ENCODE measurements at regions not wholly inside any gene's neighbourhood (a gene's known extent, or its start where the extent isn't known, plus 50 kb on each side); places are given as distances from the start of the nearest gene placed in this dataset.

GRCh38 chr4:4687935-4688727 lies 146.3 kb upstream of the STX18 start:
- TF ChIP-seq TSHZ1 (CRISPR knock-in tag; IDR thresholded peaks at IDR 0.05) = no peak
- TF ChIP-seq ZNF217 (CRISPR knock-in tag; IDR thresholded peaks at IDR 0.05) = no peak
- no peak for TF ChIP-seq ZBTB49 (CRISPR knock-in tag; IDR thresholded peaks at IDR 0.05; ENCODE audit: borderline replicate concordance)
- TF ChIP-seq POLR2A (conservative IDR thresholded peaks at IDR 0.05) = no peak
- TF ChIP-seq KAT7 (CRISPR knock-in tag; IDR thresholded peaks at IDR 0.05; ENCODE audit: borderline replicate concordance) = no peak
- TF ChIP-seq ELF1 (tag; IDR thresholded peaks at IDR 0.05) = no peak
- no peak for TF ChIP-seq ELK1 (CRISPR knock-in tag; IDR thresholded peaks at IDR 0.05)
- no peak for TF ChIP-seq ZNF778 (CRISPR knock-in tag; IDR thresholded peaks at IDR 0.05)
- TF ChIP-seq NR2C2 (CRISPR knock-in tag; IDR thresholded peaks at IDR 0.05) = no peak
- no peak for TF ChIP-seq NR2C2 (tag; IDR thresholded peaks at IDR 0.05)
- TF ChIP-seq XRCC5 (IDR thresholded peaks at IDR 0.05; ENCODE audit: low read depth, low read length) = no peak

Measured in K562 (cell line).